Stimulated activated CD8-positive, alpha-beta memory T cell treated with anti-CD3 and anti-CD28 coated beads, Interleukin-15, amount 100 ng/mL, for 24 hours (primary cell): ENCODE measurements at regions not wholly inside any gene's neighbourhood (a gene's known extent, or its start where the extent isn't known, plus 50 kb on each side); places are given as distances from the start of the nearest gene placed in this dataset.

Experiments
- DNase-seq: peaks from one replicate; pipeline ENCODE4 v3.0.0-alpha.2; 2020; ENCODE audit warnings: low read depth

- DNase-seq: no peak
Measured at GRCh38 chr14:97655169-97655948, 858.2 kb downstream of the VRK1 start.

- no peak for DNase-seq
Measured at GRCh38 chr14:97657609-97658008, 860.4 kb downstream of the VRK1 start.

GRCh38 chr14:97687944-97688630 lies 890.9 kb downstream of the VRK1 start:
- DNase-seq: no peak

DNA sequence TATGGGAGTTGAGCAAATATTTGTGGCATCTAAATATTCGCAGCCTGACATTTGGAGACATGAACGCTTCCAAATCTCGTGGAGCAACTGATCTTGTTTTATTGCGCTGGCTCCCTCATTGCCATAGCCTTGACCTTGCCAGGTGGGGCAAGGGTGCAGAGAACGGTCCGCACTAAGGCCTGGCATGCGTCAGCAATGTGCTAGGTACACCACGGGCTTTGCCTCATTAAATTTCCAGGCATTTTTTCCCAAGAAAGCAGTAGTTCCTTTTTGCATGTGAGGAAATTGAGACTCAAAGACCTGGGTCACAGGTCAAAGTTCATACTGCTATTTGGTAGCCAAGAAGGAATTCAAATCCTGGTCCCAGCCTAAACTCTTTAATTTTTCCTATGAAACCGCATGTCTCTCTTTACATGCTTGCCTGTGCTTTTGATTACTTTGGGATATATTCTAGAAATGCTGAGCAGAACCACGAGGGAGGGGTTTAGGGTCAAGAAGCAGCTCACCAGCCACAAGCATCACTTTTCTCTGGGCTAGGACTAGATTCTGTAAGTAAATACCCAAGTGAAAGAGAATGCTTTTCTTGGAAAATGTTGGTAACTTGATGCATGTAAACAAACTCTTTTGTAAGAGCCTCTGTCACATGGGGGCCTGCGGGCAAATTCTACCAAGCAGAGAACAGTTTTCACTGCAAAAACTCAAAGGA lies 891.6 kb downstream of the VRK1 start:
- DNase-seq: no peak

- no peak for DNase-seq
Measured at GRCh38 chr14:97692084-97692483, 894.9 kb downstream of the VRK1 start.

DNA sequence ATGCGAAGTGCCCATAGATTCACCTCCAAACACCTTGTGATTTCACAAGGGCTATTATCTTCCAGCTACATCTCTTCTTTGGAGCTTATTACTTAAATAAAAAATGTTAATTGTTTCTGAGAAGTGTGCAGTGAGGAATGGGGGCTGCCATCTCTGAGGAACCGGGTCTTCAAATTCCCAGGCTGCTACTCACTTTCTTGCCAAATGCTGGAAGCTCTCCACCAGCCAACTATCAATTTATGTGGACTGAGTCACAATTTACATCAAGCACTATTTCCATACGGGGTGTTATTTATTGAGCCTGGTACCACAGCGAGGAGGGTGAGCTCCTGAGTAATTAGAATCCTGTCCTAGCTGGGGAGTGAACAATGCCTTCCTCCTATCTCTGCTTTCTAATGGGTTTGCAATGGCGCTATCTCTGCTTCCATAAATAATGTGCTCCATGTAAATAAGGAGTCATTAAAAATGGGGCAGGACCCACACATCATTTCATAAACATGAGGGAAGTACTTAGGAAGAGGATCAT lies 898.3 kb downstream of the VRK1 start:
- DNase-seq: no peak

- DNase-seq: no peak
Measured at GRCh38 chr14:97697772-97698171, 900.6 kb downstream of the VRK1 start.

DNA sequence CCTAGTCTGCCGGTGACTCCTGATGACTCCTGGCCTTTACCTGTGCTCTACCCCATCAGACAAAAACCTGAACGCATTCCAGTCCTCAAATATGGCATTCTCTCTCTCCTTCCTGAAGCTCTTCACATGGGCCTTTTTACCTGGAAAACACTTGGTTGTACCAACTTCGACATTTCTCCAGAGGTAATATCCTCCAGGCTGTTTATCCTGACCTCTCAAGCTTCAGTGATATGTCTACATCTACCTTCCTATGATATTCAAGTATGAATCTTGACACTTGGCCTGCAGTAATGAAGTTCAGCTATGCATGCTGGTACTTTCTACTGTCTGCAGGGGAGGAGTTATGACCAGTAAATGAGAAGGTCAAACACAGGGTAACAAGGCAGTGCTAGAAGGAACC lies 901.8 kb downstream of the VRK1 start:
- no peak for DNase-seq

DNA sequence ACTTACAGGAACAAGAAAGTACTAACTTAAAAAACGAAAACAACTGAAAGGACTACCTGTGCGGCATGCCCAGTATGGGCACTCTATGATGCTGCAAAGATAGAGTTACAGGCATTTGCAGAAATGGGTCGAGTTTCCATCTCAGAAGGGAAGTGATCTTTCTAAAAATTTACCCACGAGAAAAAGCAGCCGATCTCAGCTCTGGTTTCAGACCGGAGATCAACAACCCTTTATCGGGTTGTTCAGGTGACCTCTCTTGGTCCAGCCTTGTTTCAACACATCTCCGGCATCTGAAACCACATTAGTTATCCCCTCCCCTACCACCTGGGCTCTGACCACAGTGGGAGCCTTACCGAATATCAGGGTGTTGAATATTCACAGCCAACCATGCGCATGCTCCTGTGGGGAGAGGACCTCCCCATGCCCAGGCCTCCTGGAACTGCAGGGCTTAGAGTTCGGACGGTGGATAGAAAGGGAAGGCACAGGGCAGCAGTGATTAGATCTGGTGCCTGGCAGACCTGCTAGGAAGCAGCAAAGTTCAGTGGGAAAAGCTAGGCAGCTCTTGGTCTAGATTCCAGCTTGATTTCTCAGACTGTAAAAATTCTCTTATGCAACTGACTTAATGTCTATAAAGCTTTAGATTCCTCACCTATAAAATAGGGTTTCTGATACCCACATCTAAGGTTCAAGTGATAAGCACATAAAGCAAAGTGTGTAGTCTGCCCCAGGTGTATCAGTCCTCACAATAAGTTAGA lies 906.0 kb downstream of the VRK1 start:
- no peak for DNase-seq

GRCh38 chr14:97704316-97704885 lies 907.2 kb downstream of the VRK1 start:
- no peak for DNase-seq

GRCh38 chr14:97705107-97705506 lies 907.9 kb downstream of the VRK1 start:
- DNase-seq: no peak

GRCh38 chr14:97705976-97706375 lies 908.8 kb downstream of the VRK1 start:
- no peak for DNase-seq

DNA sequence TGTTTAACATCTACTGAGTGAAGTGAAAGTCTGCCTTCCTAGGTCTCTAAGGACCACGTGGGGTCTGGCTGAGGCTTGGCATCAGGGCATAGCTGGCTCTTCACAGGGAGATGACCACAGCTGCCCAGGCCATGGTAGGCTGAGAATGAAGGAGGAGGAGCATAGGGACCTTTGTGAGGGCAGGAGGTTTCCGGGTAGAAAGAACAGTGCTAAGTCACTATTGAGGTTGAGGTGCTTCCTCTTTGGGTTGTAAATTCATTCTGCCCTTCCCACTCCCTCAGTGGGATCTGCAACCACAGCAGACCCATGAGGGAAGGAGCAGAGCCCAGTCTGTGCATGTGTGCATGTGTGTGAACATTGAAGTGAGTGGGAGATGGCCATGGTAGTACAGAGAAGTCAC lies 909.6 kb downstream of the VRK1 start:
- no peak for DNase-seq

DNA sequence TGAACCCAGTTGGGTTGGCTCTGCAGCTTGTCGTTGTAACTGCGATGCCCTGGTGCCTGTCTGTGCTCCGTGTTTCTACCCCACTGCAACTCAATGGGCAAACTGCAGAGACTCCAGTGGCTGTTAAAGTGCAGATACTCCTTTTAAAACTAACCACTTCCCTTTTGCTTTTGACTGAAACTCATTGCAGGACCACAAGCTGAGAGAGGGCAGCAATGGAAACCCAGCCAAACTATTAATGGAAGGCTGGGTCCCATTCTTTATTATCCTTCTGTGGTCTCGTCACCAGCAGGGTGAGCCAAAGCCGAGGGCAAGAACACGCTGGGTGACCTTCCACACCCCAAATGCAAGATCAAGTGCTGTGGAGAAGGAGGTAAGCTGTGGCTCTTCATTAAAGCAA lies 910.4 kb downstream of the VRK1 start:
- no peak for DNase-seq

DNA sequence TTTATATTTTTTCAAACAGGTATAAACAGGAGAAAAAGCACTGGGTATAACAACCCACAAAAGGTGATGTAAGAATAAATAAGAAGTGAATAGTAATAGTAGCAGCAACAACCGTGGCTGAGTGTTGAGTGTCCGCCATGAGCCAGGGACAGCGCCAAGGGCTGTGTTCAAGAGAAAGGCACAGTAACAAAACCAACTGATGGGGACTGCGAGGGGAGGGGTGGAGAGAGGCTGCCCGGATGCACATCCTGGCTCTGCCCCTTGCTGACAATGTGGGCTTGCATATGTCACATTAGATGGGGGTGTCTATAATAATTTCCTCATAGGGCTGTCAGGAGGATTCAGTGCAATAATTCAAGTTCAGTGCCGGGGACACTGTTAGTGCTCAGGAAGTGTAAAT lies 912.4 kb downstream of the VRK1 start:
- no peak for DNase-seq

DNA sequence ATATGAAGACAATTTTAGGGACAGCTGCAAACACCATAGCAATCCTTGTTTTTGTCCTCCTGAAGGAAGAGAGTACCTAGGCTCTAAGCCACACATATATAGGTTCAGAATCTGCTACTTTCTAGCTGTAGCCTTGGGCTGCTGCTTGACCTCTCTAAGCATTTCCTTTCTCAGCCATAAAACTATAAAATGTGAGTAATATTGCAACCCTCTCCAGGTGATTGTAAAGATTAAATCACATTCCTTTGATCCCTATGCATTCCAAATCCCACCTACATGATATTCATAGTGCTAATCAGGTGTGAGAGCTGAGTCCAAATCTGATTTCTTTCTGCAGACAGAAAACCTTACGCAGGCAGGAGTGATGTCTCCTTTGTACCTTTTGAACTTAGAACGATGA lies 913.5 kb downstream of the VRK1 start:
- DNase-seq: no peak

DNA sequence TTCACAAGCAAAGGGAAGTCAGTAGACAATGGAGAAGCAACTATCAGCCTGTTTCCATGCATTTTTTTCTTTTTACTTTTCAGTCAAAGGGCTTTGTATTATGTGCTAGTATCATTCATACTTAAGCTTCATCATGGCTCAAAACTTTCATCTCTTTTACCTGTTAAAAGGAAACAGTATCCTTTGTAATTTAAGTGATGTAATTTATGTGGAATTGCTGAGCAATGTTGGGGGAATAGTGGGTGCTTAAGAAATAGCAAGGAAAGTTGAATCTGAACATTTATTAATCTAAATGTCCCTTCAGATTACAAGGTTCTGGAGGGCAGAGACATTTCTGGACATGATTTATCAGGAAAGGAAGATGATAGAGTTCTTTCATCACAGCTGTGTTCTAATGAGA lies 915.3 kb downstream of the VRK1 start:
- DNase-seq: no peak

DNA sequence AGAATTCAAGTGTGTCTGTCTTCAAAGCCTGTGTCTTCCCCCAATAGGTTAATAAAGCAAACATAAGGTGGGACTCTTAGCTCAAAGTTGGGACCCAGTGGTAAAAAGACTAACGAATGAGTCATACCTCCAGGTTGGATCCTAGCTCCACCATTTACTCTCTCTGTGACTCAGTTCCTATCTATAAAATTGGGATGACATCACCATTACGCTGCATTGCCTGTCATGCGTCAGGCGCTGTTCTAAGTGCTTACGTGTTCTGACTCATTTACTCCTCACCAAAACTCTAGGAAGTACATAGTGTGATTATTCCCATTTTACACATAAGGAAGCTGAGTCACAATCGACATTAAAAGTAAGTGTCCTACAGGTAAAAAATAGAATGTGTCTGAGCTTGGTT lies 915.8 kb downstream of the VRK1 start:
- DNase-seq: no peak

GRCh38 chr14:97718886-97719442 lies 921.8 kb downstream of the VRK1 start:
- DNase-seq: no peak

DNA sequence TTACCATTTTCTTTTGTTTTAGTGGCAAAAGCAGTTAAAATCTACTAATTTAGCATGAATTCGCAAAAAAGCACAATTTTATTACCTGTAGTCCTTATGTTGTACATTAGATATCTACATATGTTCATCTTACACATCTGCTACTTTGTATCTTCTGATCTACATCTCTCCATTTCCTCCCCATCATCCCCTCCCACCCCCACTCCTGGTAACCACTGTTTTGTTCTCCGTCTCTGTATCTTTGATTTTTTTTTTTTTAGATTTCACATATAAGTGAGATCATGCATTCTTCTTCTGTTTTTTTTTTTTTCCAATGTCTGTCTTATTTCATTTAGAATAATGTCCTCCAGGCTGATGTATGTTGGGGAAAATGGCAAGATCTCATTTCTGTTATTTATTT lies 922.7 kb downstream of the VRK1 start:
- no peak for DNase-seq

- no peak for DNase-seq
Measured at GRCh38 chr14:97723351-97723750, 926.2 kb downstream of the VRK1 start.

DNA sequence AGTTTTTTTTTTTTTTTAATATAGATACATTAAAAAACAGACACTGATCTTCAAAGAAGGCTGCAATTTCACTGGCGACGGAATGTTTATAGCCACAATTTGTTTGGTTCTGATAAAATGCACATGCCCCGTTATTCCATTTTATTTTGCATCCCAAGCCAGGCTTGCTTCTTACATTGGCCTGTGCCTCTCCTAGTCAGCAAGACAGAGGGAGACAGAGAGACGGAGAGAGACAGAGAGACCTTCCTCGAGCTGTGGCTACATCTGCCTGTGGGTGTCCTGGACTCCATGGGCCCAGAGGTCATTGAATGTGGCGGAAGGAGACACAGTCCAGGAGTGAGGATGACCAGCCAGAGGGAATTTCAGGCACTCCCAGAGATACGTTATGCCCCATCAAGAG lies 926.6 kb downstream of the VRK1 start:
- no peak for DNase-seq
